GM12892 (cell line): ENCODE measurements at regions not wholly inside any gene's neighbourhood (a gene's known extent, or its start where the extent isn't known, plus 50 kb on each side); places are given as distances from the start of the nearest gene placed in this dataset.

Source experiments
- POLR2A ChIP-seq: IDR thresholded peaks from 2 replicates; pipeline ENCODE4 v1.6.1; 2011; ENCODE audit warnings: low read depth, low read length, control low read depth
- TAF1 ChIP-seq: IDR thresholded peaks from 2 replicates; pipeline ENCODE4 v1.6.1; 2011; ENCODE audit warnings: low read depth, mild to moderate bottlenecking, control low read depth, low read length, borderline replicate concordance

GRCh38 chr17:77606865-77607210 lies 351.7 kb upstream of the TNRC6C start:
- no peak for TF ChIP-seq TAF1
- no peak for TF ChIP-seq POLR2A
